Spleen (tissue), 11 donors: ENCODE measurements at regions not wholly inside any gene's neighbourhood (a gene's known extent, or its start where the extent isn't known, plus 50 kb on each side); places are given as distances from the start of the nearest gene placed in this dataset.

Experiments
- DNase-seq: peaks from one replicate; pipeline ENCODE4 v3.0.0-alpha.2; 2020
- H3K27ac ChIP-seq, 8 donors: fragments of 200-600 bp; sonication (generic) in 7 of 8; 1 replicate in 4 of 8; 2 replicates in 4 of 8; pipeline versions ENCODE4 v1.5.0 to v1.8.0; 2016 to 2021; ENCODE audit warnings: inconsistent platforms in 4 of 8, mild to moderate bottlenecking in 4 of 8, moderate library complexity in 1 of 8
- H3K27me3 ChIP-seq, 7 donors: fragments of 200-600 bp; sonication (generic) in 6 of 7; replicated peaks in 1 of 7; 1 replicate in 4 of 7; 2 replicates in 3 of 7; pipeline versions ENCODE4 v1.5.0 to v1.8.0; 2016 to 2021; ENCODE audit warnings: inconsistent platforms in 3 of 7, mild to moderate bottlenecking in 1 of 7
- H3K36me3 ChIP-seq, 6 donors: fragments of 200-600 bp; sonication (generic) in 5 of 6; 1 replicate in 4 of 6; 2 replicates in 2 of 6; pipeline versions ENCODE4 v1.5.0 to v1.8.0; 2016 to 2021; ENCODE audit warnings: inconsistent platforms in 2 of 6
- H3K4me1 ChIP-seq, 6 donors: fragments of 200-600 bp; sonication (generic) in 5 of 6; 1 replicate in 3 of 6; 2 replicates in 3 of 6; pipeline versions ENCODE4 v1.5.0 to v1.8.0; 2016 to 2021; ENCODE audit warnings: inconsistent platforms in 3 of 6
- H3K4me3 ChIP-seq, 8 donors: fragments of 200-600 bp; sonication (generic) in 7 of 8; 1 replicate in 4 of 8; 2 replicates in 4 of 8; pipeline versions ENCODE4 v1.5.0 to v1.8.0; 2016 to 2021; ENCODE audit warnings: inconsistent platforms in 4 of 8, mild to moderate bottlenecking in 4 of 8, moderate library complexity in 2 of 8
- H3K9me3 ChIP-seq, 8 donors: fragments of 200-600 bp; sonication (generic) in 7 of 8; 1 replicate in 4 of 8; 2 replicates in 4 of 8; pipeline versions ENCODE4 v1.5.0 to v1.8.0; 2016 to 2021; ENCODE audit warnings: inconsistent platforms in 4 of 8
- POLR2A ChIP-seq, 3 donors: fragments of 450-650 bp; IDR thresholded peaks; one replicate each; pipeline ENCODE4 v1.5.1; 2017; ENCODE audit warnings: antibody characterized with exemption in 3 of 3, mild to moderate bottlenecking in 1 of 3
- POLR2AphosphoS5 ChIP-seq, 3 donors: sonication (generic); formaldehyde crosslinking; IDR thresholded peaks; one replicate each; pipeline ENCODE4 v1.5.1; 2017; ENCODE audit warnings: antibody characterized with exemption in 3 of 3
- WGBS, 5 donors: extraction: QIAGEN DNeasy Blood & Tissue Kit in 3 of 5; methylation state at CpG; one replicate each; pipeline versions ENCODE4 v1.1.5 to v1.1.7; 2013 to 2018; 5-methylcytosine and 5-hydroxymethylcytosine counted together
- intact Hi-C: fragments of 100-400 bp; cut with DNase I; formaldehyde crosslinking; loops from one replicate; pipeline ENCODE4 v1.15.0; 2023; ENCODE audit warnings: low total_unique reads
- TF ChIP-seq, protein P1 (sequence below), 11 experiments: fragments of 200-600 bp in 7 of 11; fragments of 450-650 bp in 4 of 11; sonication (generic) in 4 of 11; IDR thresholded peaks in 8 of 11; conservative IDR thresholded peaks in 3 of 11; 1 replicate in 7 of 11; 2 replicates in 4 of 11; pipeline versions ENCODE4 v1.4.0 to v1.8.0; 2016 to 2021; ENCODE audit warnings: antibody characterized with exemption in 11 of 11, inconsistent platforms in 4 of 11, mild to moderate bottlenecking in 1 of 11
- donor health status: healthy with polysubstance abuse.
- donor health status: DM: no; HTN: no; CAD: no; lungs with moderate emphysema.
- donor health status: DM: no; HTN: no; CAD: no.
- donor health status: Bipolar disorder and iron deficiency.
- donor health status: healthy.
- donor health status: DM: no; HTN: no; CAD: no.
- donor health status: DM: yes; HTN: yes; CAD: no.

GRCh38 chr16:66042341-66042740, 324.1 kb upstream of the CDH5 start:
- Histone ChIP-seq H3K27ac (no peak overlapping the region), H3K4me3 (no peak overlapping the region), H3K36me3 (no peaks in the 10 kb centered on the region), H3K27me3 (no peaks in the 10 kb centered on the region), H3K9me3 (no peaks in the 10 kb centered on the region), H3K4me1 (no peaks in the 10 kb centered on the region)
- no peak for TF ChIP-seq POLR2AphosphoS5 (IDR thresholded peaks at IDR 0.05)
- TF ChIP-seq POLR2A (IDR thresholded peaks at IDR 0.05), result no peak
- TF ChIP-seq, protein P1, sequence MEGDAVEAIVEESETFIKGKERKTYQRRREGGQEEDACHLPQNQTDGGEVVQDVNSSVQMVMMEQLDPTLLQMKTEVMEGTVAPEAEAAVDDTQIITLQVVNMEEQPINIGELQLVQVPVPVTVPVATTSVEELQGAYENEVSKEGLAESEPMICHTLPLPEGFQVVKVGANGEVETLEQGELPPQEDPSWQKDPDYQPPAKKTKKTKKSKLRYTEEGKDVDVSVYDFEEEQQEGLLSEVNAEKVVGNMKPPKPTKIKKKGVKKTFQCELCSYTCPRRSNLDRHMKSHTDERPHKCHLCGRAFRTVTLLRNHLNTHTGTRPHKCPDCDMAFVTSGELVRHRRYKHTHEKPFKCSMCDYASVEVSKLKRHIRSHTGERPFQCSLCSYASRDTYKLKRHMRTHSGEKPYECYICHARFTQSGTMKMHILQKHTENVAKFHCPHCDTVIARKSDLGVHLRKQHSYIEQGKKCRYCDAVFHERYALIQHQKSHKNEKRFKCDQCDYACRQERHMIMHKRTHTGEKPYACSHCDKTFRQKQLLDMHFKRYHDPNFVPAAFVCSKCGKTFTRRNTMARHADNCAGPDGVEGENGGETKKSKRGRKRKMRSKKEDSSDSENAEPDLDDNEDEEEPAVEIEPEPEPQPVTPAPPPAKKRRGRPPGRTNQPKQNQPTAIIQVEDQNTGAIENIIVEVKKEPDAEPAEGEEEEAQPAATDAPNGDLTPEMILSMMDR (IDR thresholded peaks at IDR 0.05 in 8 of 11, conservative IDR thresholded peaks at IDR 0.05 in 3 of 11), result no peak
- no peak for DNase-seq
- WGBS, 5 donors, result 72 to 90% (median 80%) methylated on average over 6 of the region's 6 CpGs
- intact Hi-C loops, result no loop called here

DNA sequence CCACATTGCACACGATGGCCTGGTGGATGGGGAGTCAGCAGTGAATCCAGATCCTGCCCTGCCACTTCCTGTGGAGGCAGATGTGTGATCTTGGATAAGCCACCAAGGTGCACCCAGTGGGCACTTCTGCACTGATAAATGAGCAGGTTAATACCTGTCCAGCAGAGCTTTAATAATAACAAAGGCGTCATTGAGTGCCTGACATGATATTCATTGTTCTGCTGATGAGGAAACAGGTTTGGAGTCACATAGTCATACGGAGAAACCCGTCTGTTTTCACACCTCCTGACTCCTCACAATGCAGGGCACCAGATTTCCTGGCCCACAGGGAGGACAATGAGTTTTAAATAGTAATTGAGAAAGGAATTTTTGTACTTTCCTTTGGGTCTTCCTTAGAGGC, 324.6 kb upstream of the CDH5 start:
- H3K27ac ChIP-seq, result no peak overlapping the region
- intact Hi-C loops, result no loop called here
- H3K4me3 ChIP-seq, result no peak overlapping the region
- no peak for DNase-seq
- no peaks in the 10 kb centered on the region for H3K36me3 ChIP-seq
- TF ChIP-seq, protein P1 (IDR thresholded peaks at IDR 0.05 in 8 of 11, conservative IDR thresholded peaks at IDR 0.05 in 3 of 11), result no peak
- no peak for TF ChIP-seq POLR2AphosphoS5 (IDR thresholded peaks at IDR 0.05)
- no peaks in the 10 kb centered on the region for H3K27me3 ChIP-seq
- 54 to 78% (median 59%) methylated on average over 3 to 4 of the region's 4 CpGs for WGBS, 5 donors
- H3K4me1 ChIP-seq, result no peaks in the 10 kb centered on the region
- H3K9me3 ChIP-seq, result no peaks in the 10 kb centered on the region

- no peak for DNase-seq
- TF ChIP-seq, protein P1 (IDR thresholded peaks at IDR 0.05 in 8 of 11, conservative IDR thresholded peaks at IDR 0.05 in 3 of 11), result no peak
- TF ChIP-seq POLR2A (IDR thresholded peaks at IDR 0.05) (no peak), POLR2AphosphoS5 (IDR thresholded peaks at IDR 0.05) (no peak)
- no peaks in the 10 kb centered on the region for H3K9me3 ChIP-seq
- H3K4me3 ChIP-seq, result no peak overlapping the region
- H3K4me1 ChIP-seq, result peaks cover 0 to 12% (median 0%) of the 10 kb centered on the region in 6 donors
- no peaks in the 10 kb centered on the region for H3K27me3 ChIP-seq
- H3K36me3 ChIP-seq, result no peaks in the 10 kb centered on the region
- intact Hi-C loops, result no loop called here
- no peak overlapping the region for H3K27ac ChIP-seq
- 68 to 94% (median 86%) methylated on average over 4 of the region's 4 CpGs for WGBS, 5 donors
Measured at GRCh38 chr16:66039793-66040192, 326.7 kb upstream of the CDH5 start.

DNA sequence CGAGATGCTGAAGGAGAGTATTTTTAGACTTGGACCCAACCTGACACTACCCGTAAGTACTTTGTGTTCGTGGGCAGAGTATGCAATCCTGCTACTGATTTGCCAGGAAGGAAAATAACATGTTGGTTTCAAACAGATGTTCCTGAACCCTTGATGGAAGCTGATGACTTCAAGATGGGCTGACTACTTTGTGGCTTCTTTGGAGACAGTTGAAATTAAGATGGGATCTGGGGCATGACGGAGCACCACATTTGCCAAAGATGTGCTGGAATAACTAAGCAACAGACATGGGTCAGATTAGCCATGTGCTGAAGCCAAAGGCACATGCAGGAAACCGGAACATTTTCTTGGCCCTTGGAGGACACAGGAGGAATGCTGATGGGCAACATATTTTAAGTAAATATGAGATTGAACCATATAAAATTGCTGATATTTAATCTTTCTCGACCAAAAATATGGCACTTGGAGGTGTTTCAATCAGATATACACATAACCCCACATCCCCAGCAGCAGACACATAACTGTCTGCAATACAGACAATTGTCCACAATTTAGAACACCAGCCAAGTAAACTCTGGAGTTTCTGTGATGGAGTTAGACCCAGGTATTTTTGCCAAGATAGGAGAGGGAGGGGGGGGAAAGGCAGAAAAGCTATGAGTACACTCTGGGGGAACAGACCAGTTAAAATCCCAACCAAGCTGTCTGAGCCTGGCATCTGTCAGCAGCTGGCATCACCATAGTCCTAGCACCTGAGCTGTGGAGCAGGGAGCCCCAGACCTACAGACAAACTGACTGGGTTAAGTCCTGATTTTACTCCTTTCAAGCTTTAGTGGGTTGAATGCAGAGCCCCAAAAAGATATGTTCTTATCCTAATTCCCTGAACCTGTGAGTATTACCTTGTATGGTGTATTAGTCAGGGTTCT, 329.4 kb upstream of the CDH5 start:
- H3K4me3 ChIP-seq, result no peak overlapping the region
- WGBS, 5 donors, result 51 to 71% (median 60%) methylated on average over 6 of the region's 6 CpGs
- no peak for DNase-seq
- TF ChIP-seq, protein P1 (IDR thresholded peaks at IDR 0.05 in 8 of 11, conservative IDR thresholded peaks at IDR 0.05 in 3 of 11), result no peak
- TF ChIP-seq POLR2A (IDR thresholded peaks at IDR 0.05) (no peak), POLR2AphosphoS5 (IDR thresholded peaks at IDR 0.05) (no peak)
- no peaks in the 10 kb centered on the region for H3K36me3 ChIP-seq
- H3K27me3 ChIP-seq, result no peaks in the 10 kb centered on the region
- H3K9me3 ChIP-seq, result no peaks in the 10 kb centered on the region
- H3K4me1 ChIP-seq, result peaks cover 0 to 12% (median 0%) of the 10 kb centered on the region in 6 donors
- intact Hi-C loops, result no loop called here
- H3K27ac ChIP-seq, result no peak overlapping the region
